Right renal cortex interstitium (tissue), 3 donors: ENCODE measurements at regions not wholly inside any gene's neighbourhood (a gene's known extent, or its start where the extent isn't known, plus 50 kb on each side); places are given as distances from the start of the nearest gene placed in this dataset.

Source experiments
- DNase-seq, 3 donors: peaks; one replicate each; pipeline ENCODE4 v3.0.0-alpha.2; 2013; ENCODE audit warnings: low read depth in 3 of 3, low spot score in 2 of 3

DNA sequence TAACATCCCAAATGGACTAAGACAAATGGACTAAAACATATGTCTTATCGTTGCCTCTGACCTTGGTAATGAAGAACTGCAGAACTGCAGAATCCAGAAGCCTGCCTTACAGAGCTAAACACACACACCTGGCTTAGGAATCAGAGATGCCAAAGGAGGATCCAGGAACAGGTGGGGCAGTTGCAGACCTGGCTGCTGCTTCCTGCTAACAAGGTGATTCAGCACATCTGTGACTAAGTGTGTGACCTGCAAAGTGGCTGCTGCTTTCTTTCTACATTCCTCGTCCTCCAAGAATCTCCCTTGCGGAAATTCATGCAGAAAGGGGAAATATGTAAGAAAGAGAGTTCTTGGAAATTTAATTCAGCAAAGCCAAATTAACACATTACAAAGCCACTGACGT lies 96.8 kb upstream of the NLGN4X start:
- DNase-seq, result no peak

DNA sequence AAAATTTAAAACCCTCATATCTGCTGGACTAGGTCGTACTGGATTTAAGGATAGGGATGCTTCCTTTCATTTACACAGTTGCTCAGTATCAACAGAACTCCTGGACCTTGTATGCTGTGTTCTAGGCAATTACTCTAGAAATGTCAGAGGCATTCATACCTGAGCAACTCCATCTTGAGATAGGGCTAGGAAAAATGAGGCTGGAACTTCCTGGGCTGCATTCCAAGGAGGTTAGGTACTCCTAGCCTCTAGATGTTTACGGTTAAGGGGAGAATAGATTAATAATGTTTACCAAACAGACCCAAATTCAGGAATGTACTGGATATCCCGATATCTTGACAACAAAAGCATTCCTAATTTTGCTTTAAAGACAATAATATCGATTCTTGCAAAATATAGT lies 84.7 kb upstream of the NLGN4X start:
- DNase-seq, result no peak

DNA sequence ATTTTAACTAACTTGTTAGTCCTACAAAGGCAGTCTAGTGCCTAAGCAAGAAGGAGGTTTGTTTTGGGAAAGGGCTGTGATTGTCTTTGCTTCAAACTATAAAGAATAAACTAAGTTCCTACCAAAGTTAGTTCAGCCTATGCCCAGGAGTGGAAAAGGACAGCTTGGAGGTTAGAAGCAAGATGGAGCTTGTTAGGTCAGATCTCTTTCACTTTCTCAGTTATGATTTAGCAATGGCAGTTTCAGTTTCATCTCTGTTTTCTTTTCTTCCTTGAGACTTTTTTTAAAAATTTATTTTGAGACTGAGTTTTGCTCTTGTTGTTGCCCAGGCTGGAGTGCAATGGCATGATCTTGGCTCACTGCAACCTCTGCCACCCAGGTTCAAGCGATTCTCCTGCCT lies 82.9 kb upstream of the NLGN4X start:
- DNase-seq, result no peak

DNA sequence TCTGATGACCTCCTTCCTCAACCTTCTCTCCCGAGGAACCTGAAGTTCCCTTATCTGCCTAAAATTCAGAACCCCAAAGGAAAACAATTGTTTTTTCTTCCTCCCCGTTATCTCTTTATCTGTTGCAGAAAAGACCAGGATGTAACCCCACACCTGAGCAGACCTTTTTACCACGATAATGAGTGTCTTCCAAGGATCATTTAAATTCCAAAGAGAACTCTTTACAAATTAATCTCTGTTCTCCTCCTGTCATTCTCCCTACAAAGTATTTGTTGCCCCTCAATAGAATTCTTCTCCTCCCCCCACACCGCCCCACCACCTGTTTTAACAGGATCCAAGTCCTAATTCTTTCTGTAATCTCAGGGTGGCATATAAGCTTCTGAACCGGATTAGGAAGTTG lies 78.5 kb upstream of the NLGN4X start:
- no peak for DNase-seq

DNA sequence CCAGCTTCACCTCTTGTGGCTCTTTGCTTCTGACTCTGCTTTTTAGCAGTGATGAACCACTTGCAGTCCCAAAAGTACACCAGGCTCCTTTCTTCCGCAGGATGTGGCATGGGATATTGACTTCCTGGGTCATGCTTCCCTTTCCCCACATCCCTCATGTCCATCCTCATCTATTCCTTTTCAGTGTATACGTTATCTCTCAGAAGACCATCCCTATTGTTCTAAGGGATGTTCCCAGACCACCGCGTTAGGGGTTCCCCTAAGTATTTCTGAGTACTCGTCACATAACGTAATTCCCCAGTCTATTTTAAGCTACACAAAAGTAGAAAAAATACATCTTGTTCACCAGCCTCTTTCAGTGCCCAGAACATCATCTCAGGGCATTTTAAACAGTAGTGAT lies 71.1 kb upstream of the NLGN4X start:
- DNase-seq, result no peak

DNA sequence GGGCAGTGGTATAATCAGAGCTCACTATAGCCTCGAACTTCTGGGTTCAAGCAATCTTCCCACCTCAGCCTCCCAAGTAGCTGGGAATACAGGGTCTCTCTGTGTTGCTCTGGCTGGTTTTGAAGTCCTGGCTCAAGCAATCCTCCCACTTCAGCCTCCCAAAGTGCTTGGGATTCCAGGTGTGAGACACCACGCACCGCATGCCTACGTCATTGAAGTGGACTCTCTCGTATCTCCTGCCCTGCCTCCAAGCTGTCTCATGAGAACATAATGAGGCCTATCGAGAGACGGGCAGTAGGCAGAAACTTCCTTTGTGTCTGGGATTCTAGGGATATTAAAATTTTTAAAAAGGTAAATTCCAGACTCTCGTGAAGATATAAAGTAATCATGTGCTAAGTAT lies 65.0 kb upstream of the NLGN4X start:
- no peak for DNase-seq

DNA sequence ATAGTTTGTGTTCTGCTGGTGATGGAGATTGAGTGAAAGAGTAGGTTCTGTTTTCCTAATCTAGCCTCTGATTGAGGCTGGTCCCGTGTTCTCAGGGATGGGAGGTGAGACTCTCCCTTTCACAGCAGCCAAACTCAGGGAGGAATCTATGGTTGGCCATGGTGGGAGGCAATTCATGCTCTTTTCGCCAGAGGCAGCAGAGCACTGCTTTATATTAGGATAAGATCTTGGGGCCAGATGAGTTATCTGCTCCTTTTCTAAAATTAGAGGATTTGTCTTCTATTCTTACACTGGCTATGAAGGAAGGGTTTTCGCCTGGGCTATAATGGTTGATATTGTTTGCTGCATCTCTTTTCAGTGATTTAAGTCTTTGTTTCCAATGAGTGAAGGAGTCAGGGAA lies 63.9 kb upstream of the NLGN4X start:
- DNase-seq, result no peak

DNA sequence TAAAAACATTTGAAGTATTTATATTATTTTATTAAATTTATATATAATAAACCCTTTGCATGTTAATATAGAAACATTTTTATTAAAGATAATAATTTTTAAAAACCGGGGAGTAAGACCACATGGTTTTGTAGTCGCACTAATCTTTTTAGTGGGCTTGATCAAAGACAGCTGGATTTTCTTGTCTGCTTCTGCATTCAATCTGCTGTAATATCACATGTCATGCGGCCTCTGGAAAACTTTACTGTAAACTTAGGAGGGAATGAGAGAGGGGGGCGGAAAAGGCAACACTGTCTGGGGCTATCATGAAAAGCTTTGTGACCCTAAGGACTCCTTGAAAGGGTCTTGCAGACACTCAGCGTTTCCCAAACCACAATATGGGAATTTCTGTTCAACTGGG lies 62.8 kb upstream of the NLGN4X start:
- peak in 1 of 3 donors; percentile 10 for DNase-seq

DNA sequence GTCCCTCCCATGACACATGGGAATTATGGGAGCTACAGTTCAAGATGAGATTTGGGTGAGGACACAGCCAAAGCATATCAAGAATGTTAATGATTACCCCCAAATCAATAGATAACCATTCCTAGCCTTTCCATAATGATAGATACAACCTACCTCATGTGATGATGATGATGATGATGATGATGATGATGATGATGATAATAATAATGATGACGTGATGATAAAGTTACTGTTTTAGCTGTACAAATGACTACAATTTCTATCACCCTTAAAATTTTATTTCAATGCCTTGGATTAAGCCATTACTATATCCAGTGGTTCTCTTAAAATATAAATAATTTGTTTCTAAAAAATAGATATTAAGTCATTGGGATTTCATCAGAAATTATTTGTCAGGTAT lies 55.2 kb upstream of the NLGN4X start:
- DNase-seq, result no peak

DNA sequence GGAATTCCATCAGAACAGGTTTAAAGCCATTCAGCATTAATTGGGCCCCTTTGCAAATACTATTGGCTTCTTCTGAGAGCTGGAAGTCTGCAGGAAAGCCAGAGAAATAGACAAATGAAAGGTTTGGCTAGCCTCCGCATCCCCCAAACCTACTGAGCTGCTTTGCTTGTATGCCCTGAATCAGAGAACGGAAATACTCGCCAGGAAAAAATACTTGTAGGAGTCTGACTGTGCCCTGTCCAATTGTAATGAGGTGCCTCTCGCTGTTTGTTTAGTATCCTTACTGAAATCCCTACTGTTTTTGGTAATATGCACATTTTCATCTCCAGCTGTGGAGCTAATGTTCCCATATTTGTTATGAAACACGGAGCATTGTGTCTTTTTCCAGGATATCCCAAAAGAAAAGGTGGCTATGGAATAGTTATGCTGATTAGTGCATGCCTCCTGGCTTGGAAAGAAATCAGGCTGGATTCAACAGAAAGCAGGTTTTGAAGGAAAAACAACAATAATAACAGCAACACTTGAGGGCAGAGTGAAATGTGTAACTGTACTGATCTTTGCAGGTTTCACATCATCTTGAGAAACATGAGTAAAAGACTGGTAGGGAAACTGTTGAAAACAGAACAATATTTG lies 50.7 kb upstream of the NLGN4X start:
- DNase-seq, result no peak
